ENCODE measurements at regions not wholly inside any gene's neighbourhood (a gene's known extent, or its start where the extent isn't known, plus 50 kb on each side); places are given as distances from the start of the nearest gene placed in this dataset.
"Not testable (repeated sequence)": the region's sequence is repeated elsewhere in the genome, so short reads cannot be mapped to it uniquely, and the experiment has no call there.

DNA sequence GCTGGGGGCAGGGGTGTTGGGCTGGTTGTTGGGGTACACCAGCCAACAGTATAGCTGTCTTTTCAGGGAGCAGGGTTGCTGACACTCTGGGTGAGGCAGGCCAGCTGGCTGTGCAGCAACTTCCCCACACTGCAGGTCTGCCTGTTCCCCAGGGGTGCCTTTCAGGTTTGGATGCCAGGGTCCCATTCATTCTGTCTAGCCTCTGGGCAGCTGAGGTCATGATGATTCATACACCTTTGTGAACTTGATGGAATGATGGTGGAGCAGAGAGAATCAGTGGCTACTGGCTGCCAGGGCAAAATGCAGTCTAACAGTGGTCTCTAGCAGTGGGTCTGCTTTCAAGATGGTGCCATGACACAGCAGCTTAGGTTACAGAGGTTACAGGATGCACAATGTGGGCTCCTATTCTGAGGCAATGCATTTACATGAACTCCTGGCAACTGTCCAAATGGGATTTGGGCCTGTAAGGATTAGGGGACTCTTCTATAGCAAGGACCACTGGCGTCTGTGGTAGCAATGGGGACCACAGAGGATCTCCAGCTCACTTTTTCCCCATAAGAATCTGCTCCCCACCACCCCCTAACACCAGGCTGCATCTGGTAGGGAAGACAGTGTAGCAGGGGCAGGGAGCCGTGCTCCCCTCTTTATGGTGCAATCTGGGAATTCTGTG lies 103.7 kb downstream of the FEM1C start:
- no peak for FAIRE-seq
- DNase-seq (ENCODE audit: extremely low spot score, insufficient read length, low read depth), result no peak

DNA sequence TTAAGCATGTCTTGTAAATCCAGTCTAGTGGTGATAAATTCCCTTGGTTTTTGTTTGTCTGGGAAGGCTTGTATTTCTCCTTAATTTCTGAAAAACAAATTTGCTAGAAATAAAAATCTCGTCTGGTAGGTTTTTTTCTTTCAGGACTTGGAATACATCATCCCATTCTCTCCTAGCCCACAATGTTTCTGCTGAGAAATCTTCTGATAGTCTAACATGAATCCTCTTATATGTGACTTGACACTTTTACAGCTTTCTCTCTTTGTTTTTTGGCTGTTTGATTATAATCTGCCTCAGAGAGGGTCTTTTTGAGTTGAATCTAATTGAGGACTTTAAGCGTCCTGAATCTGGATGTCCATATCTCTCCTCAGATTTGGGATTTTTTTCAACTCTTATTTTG lies 104.9 kb downstream of the FEM1C start:
- no peak for FAIRE-seq
- DNase-seq (ENCODE audit: extremely low spot score, insufficient read length, low read depth), result no peak

GRCh38 chr5:115439042-115439441 lies 105.5 kb downstream of the FEM1C start:
- FAIRE-seq (no peak), DNase-seq (ENCODE audit: extremely low spot score, insufficient read length, low read depth) (no peak)

DNA sequence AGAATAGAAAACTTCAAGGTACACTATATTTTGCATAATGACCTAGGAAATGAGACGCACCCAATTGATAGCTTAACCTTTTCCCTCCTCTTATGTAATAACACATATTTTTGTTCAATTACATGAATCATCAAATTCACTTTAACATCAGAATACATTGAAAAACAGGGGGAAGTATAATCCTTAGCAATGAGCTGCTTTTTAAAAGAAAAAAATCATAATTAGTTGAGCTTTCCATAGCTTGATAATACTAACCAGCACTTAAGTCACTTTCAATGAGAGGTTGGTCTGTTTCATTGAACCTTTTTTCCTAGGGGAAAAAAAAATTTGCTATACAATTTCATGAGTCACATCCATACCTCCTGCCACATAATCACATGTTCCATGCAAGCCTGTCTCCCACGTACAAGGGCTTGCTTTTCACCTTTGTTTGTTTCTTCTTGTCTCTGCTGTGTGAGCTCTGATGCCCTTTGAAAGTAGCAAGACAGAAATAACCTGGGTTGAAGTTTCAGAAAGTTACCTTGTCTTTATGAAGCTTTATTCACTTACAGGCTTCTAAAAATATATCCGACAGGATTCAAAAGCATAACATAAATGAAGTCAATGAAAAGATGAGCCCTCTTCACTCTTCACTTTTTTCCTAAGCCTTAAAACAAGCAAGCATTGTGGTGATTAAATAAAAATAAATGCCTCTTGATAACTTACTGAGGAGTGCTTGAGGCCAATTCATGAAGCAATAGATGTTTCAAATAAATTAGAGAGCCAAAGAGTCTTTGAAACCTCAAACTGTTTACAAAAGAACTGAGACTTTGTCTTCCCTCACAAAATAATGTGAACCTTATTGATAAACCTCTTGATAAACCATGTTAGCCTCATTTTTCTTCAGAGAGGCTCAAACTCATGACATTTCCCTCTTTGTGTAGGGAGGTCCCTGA lies 108.5 kb downstream of the FEM1C start:
- DNase-seq (ENCODE audit: extremely low spot score, insufficient read length, low read depth) (no peak), FAIRE-seq (peak; percentile 39)

DNA sequence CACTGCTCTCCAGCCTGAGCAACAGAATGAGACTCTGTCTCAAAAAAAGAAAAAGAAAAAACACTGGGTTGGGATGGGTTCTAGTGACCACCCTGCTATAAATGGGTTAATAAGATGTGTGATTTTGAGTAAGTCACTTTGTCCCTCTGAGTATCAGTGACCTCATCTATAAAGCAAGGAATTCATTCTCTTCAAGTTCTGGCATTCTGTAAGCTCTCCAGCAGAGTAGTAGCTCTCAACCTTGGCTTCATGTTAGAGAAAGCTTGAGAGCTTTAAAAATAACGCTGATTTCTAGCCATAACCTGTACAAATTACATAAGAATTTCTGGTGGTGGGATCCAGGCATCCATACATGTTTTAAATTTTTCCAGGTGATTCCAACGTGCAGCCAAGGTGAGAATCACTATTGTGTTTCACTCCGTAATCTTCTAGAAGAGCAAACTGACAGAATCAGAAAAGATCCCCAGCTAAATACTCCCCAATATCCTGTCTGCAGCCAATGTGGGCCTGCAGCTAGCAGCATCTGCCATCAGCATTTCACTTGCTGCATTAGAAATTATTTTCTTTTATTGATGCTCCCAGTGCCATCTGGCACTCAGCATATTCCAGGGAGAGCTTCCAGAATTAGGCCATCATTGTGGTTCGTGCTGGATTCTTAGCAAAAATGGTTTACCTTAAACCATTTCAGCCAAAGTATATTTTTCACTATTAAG lies 109.4 kb downstream of the FEM1C start:
- DNase-seq (ENCODE audit: extremely low spot score, insufficient read length, low read depth) (no peak), FAIRE-seq (no peak)

DNA sequence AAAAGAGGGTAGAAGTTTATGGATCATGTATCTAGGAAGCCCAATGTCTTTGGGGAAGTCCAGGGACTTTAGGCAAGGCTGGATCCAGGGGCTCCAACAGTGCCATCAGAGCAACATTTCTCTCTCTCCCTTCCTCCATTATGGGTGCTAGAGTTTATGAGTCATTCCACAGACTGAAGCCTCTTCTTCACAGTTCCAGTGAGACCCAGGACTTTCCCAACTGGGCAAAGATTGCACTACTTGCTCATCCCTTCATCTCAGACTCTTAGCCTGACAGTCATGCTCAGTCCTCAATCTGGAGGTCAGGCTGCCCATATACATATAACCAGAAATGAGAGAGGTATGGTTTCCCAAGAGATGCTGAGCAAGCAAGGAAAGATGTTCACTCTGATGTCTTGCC lies 110.7 kb downstream of the FEM1C start:
- DNase-seq (ENCODE audit: extremely low spot score, insufficient read length, low read depth), result no peak
- no peak for FAIRE-seq

DNA sequence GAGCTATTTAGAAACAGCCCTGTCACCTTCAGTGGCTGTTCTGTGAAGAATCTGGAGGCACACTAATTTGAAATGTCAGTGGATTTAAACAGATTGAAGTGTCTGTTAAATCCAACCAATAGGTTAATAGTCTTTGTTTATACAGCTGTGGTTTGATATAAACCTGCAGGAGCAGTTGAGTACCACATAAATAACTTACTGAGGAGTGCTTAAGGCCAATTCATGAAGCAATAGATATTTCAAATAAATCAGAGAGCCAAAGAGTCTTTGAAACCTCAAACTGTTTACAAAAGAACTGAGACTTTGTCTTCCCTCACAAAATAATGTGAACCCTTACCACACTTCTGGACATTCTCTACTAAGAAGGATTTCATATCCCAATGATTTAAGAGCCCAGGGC lies 111.9 kb downstream of the FEM1C start:
- DNase-seq (ENCODE audit: extremely low spot score, insufficient read length, low read depth), result no peak
- no peak for FAIRE-seq

- DNase-seq (ENCODE audit: extremely low spot score, insufficient read length, low read depth) (no peak), FAIRE-seq (no peak)
These were observed 113.5 kb downstream of the FEM1C start for GRCh38 chr5:115431116-115431515.

GRCh38 chr5:115430374-115430773 lies 114.2 kb downstream of the FEM1C start:
- no peak for DNase-seq (ENCODE audit: extremely low spot score, insufficient read length, low read depth)
- no peak for FAIRE-seq

DNA sequence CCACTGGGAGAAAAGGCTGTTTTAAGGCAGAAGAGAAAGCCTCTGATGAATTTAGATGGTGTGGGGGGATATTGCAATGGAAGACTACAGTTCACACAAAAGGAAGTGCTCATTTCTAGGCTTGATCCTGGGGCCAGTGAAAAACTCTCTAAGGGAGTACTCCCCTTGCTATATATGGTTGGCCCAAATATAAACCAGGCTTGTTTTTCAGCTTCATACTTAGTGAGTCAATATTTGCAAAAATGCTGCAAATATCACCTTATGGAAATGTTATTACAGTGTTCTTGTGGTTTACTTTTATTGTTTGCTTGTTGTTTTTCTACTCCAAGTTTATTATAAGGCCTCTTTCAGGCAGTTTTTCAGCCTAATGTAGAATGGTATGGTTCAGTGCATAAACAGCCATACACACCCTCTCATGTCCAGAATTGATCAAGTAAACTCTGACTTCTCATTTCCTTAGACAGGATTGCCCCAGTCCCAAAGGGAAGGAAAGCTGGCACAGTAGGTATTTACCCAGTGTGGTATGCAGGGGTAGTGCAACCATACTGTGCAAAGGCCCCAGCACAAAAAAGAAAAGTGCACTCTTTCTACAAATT lies 115.1 kb downstream of the FEM1C start:
- FAIRE-seq (no peak), DNase-seq (ENCODE audit: extremely low spot score, insufficient read length, low read depth) (no peak)

GRCh38 chr5:115428676-115429075 lies 115.9 kb downstream of the FEM1C start:
- FAIRE-seq, result no peak
- no peak for DNase-seq (ENCODE audit: extremely low spot score, insufficient read length, low read depth)

GRCh38 chr5:115428248-115428647 lies 116.3 kb downstream of the FEM1C start:
- no peak for DNase-seq (ENCODE audit: extremely low spot score, insufficient read length, low read depth)
- FAIRE-seq, result no peak

GRCh38 chr5:115424446-115424845 lies 120.1 kb downstream of the FEM1C start:
- no peak for DNase-seq (ENCODE audit: extremely low spot score, insufficient read length, low read depth)
- no peak for FAIRE-seq

DNA sequence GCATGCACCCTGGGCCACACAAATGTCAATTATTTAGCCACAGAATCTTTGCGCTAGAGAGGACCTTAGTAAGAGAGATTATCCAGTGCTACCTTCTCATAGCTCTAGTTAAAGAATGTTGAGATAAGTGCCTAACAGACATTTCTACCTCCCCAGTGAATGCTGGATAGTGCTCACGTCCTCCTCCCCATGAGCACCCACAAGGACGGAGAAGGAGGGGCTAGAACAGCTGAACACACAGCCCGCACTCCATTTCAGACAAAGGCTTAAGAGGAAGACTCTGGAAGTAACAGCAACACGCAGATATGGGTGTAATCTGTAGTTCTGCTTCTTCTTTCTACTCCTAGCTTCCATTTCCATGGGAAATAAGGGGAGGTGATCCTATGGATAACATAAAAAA lies 120.5 kb downstream of the FEM1C start:
- FAIRE-seq (no peak), DNase-seq (ENCODE audit: extremely low spot score, insufficient read length, low read depth) (no peak)

GRCh38 chr5:115423541-115423940 lies 121.0 kb downstream of the FEM1C start:
- no peak for FAIRE-seq

GRCh38 chr5:115423051-115423450 lies 121.5 kb downstream of the FEM1C start:
- FAIRE-seq (no peak), DNase-seq (ENCODE audit: extremely low spot score, insufficient read length, low read depth) (no peak)

More at GRCh38 chr5:115423541-115423940, 121.0 kb downstream of the FEM1C start:
- DNase-seq (ENCODE audit: extremely low spot score, insufficient read length, low read depth), result no peak

GRCh38 chr5:115420812-115421211 lies 123.8 kb downstream of the FEM1C start:
- FAIRE-seq; DNase-seq (ENCODE audit: extremely low spot score, insufficient read length, low read depth): not testable (repeated sequence)

GRCh38 chr5:115419846-115420585 lies 123.6 kb upstream of the CCDC112 start:
- no peak for DNase-seq (ENCODE audit: extremely low spot score, insufficient read length, low read depth)
- no peak for FAIRE-seq

DNA sequence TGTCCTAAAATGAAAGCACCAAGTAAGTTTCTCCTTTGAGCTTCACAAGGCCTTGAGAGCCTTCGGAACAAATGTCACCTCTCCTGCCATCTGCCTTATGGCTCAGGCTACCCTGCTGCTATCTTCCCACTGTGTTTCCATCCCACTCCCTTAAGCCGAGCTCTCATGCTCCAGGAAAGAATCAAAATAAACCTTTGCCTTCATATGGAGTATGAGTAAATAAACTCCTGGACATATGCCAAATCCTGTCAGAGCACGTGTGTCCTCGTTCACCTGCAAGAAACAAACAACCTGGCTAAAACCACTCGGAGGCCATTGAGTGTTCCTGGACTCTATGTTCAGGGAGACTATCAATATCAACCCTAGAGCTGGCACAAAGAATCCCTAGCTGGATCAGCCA lies 122.3 kb upstream of the CCDC112 start:
- no peak for FAIRE-seq
- DNase-seq (ENCODE audit: extremely low spot score, insufficient read length, low read depth), result no peak

DNA sequence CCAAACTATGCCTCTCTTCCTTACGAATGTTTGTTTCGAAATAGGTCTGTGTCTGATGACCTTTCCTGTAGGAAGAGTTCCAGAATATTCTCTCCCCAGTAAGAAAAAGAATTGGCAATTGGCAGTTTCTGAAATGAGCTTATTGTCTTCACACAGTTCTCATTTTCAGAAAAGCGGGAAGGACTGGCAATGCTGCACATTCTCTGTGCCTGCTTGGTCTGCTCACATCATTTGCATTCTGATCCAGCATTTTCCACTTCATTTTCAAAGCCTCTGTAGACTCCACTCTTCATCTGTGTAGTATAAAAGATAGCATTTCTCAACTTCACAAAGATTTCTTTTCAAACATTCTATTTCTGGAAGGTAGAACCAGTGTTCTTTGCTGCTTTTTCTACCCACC lies 120.6 kb upstream of the CCDC112 start:
- DNase-seq (ENCODE audit: extremely low spot score, insufficient read length, low read depth) (no peak), FAIRE-seq (no peak)
